SK-N-SH treated with all-trans-retinoic acid at 6 μM for 48 hours (cell line): ENCODE measurements at regions not wholly inside any gene's neighbourhood (a gene's known extent, or its start where the extent isn't known, plus 50 kb on each side); places are given as distances from the start of the nearest gene placed in this dataset.

Experiments used
- ATAC-seq: fragments of 200-7000 bp; cut with Tn5 transposase; 3 replicates; pipeline ENCODE4 v1.9.1; 2020; ENCODE audit warnings: mild to moderate bottlenecking, moderate library complexity
- ARNTL ChIP-seq: fragments of 450-650 bp; formaldehyde crosslinking; IDR thresholded peaks from 2 replicates; pipeline ENCODE4 v1.5.0; 2020; ENCODE audit warnings: low read depth, mild to moderate bottlenecking, moderate library complexity, borderline replicate concordance
- BACH2 ChIP-seq: fragments of 250-450 bp; sonication (Bioruptor Pico); IDR thresholded peaks from 2 replicates; pipeline ENCODE4 v1.9.0; 2021; ENCODE audit warnings: mild to moderate bottlenecking, borderline replicate concordance
- CSDC2 ChIP-seq: fragments of 250-450 bp; sonication (Bioruptor Pico); IDR thresholded peaks from 2 replicates; pipeline ENCODE4 v1.5.0; 2020; ENCODE audit warnings: mild to moderate bottlenecking, moderate library complexity
- ESRRG ChIP-seq: fragments of 250-450 bp; sonication (Bioruptor Pico); IDR thresholded peaks from 2 replicates; pipeline ENCODE4 v1.6.1; 2021; ENCODE audit warnings: mild to moderate bottlenecking
- GLIS3 ChIP-seq: fragments of 250-450 bp; sonication (Bioruptor Pico); IDR thresholded peaks from 2 replicates; pipeline ENCODE4 v1.5.0; 2020; ENCODE audit warnings: mild to moderate bottlenecking, moderate library complexity
- ISL1 ChIP-seq: fragments of 250-450 bp; sonication (Bioruptor Pico); IDR thresholded peaks from 2 replicates; pipeline ENCODE4 v2.1.2; 2022; ENCODE audit warnings: mild to moderate bottlenecking, moderate library complexity
- OSR1 ChIP-seq: fragments of 250-450 bp; sonication (Bioruptor Pico); IDR thresholded peaks from 2 replicates; pipeline ENCODE4 v1.8.0; 2022; ENCODE audit warnings: moderate library complexity, mild to moderate bottlenecking, inconsistent platforms
- PPARA ChIP-seq: fragments of 250-450 bp; sonication (Bioruptor Pico); IDR thresholded peaks from 2 replicates; pipeline ENCODE4 v1.5.0; 2020; ENCODE audit warnings: mild to moderate bottlenecking, borderline replicate concordance
- RARB ChIP-seq: fragments of 250-450 bp; sonication (Bioruptor Pico); IDR thresholded peaks from 2 replicates; pipeline ENCODE4 v1.8.0; 2021; ENCODE audit warnings: mild to moderate bottlenecking, moderate library complexity
- TCF4 ChIP-seq: fragments of 250-450 bp; sonication (Bioruptor Pico); IDR thresholded peaks from 2 replicates; pipeline ENCODE4 v1.8.0; 2021; ENCODE audit warnings: mild to moderate bottlenecking, moderate library complexity, borderline replicate concordance
- TOX ChIP-seq: fragments of 250-450 bp; sonication (Bioruptor Pico); IDR thresholded peaks from 2 replicates; pipeline ENCODE4 v1.8.0; 2021; ENCODE audit warnings: mild to moderate bottlenecking, moderate library complexity, borderline replicate concordance
- ZC3H10 ChIP-seq: fragments of 250-450 bp; sonication (Bioruptor Pico); IDR thresholded peaks from 2 replicates; pipeline ENCODE4 v1.5.1; 2021; ENCODE audit warnings: mild to moderate bottlenecking, moderate library complexity
- ZFP3 ChIP-seq: fragments of 250-450 bp; sonication (Bioruptor Pico); IDR thresholded peaks from 2 replicates; pipeline ENCODE4 v1.5.0; 2020; ENCODE audit warnings: mild to moderate bottlenecking, moderate library complexity
- ZFP30 ChIP-seq: fragments of 450-650 bp; formaldehyde crosslinking; IDR thresholded peaks from 2 replicates; pipeline ENCODE4 v1.5.0; 2022; ENCODE audit warnings: mild to moderate bottlenecking, moderate library complexity
- ZNF565 ChIP-seq: fragments of 450-650 bp; formaldehyde crosslinking; conservative IDR thresholded peaks from 2 replicates; pipeline ENCODE4 v1.5.0; 2020; ENCODE audit warnings: low read depth, mild to moderate bottlenecking, moderate library complexity
- ZNF70 ChIP-seq: fragments of 450-650 bp; formaldehyde crosslinking; IDR thresholded peaks from 2 replicates; pipeline ENCODE4 v1.5.0; 2020; ENCODE audit warnings: mild to moderate bottlenecking, moderate library complexity
- ZNF8 ChIP-seq: fragments of 450-650 bp; formaldehyde crosslinking; IDR thresholded peaks from 2 replicates; pipeline ENCODE4 v1.5.0; 2020; ENCODE audit warnings: mild to moderate bottlenecking, moderate library complexity
- TF ChIP-seq, protein P1 (sequence below): fragments of 250-450 bp; sonication (Bioruptor Pico); IDR thresholded peaks from 2 replicates; pipeline ENCODE4 v1.5.0; 2020; ENCODE audit warnings: mild to moderate bottlenecking, moderate library complexity
- TF ChIP-seq, protein P2 (sequence below): fragments of 250-450 bp; sonication (Bioruptor Pico); IDR thresholded peaks from 2 replicates; pipeline ENCODE4 v1.8.0; 2021; ENCODE audit warnings: low read depth, mild to moderate bottlenecking, moderate library complexity, borderline replicate concordance
- TF ChIP-seq, protein P3 (sequence below): fragments of 250-450 bp; sonication (Bioruptor Pico); IDR thresholded peaks from 2 replicates; pipeline ENCODE4 v1.8.0; 2020; ENCODE audit warnings: mild to moderate bottlenecking, moderate library complexity, borderline replicate concordance
- TF ChIP-seq, protein P4 (sequence below): fragments of 250-450 bp; sonication (Bioruptor Pico); IDR thresholded peaks from 2 replicates; pipeline ENCODE4 v1.5.1; 2021; ENCODE audit warnings: mild to moderate bottlenecking, moderate library complexity

DNA sequence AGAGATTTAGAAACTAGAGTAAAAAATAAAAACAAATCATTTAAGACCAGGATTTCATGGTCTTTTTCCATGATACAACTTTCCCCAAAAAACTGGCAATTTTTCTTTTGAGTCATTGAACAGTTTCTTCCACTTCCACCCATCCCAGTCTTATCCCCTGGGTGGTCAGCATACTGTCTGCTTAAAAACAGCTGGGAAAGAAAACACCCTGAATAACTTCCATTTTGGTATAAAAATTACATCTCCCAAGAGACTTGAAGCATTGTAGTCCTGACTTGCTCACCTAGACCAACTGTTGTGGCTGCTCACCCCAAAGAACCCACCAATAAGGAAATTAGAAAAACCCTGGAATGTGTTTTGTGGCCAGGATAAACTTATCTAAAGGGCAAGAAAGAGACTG, 731.3 kb downstream of the NR2F1-AS1 start:
- TF ChIP-seq ESRRG: no peak
- no peak for TF ChIP-seq ZNF8 (CRISPR knock-in tag)
- no peak for TF ChIP-seq GLIS3 (CRISPR knock-in tag)
- no peak for TF ChIP-seq ZNF565
- no peak for TF ChIP-seq CSDC2 (CRISPR knock-in tag)
- no peak for TF ChIP-seq ARNTL (CRISPR knock-in tag)
- TF ChIP-seq ZFP3 (CRISPR knock-in tag): no peak
- TF ChIP-seq, all 23 proteins: peak for 0
- ATAC-seq: no peak

DNA sequence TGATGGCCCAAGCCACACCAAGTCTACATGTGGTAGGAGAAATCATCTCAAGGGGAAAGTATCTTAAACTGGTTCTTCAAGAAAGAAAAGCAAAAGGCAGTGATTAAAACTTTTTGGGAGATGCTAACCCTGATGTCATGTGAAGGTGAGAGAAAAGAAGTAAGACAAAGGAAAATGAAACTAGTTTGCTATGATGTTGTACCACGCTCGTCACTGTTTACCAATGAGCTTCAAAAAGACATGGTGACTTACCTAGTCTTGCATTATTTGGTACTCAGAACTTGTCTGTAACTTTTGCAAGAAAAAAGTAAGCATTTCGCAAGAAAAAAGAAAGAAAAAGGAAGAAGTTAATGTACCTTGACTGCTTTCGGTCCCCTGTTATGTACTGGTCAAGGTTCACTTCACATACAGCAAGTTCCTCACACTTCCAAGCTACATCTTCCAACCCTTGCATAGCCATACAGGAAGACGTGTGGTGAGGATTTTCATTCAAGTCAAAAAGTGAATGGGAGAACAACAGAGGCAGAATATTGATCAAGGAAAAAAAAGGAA, 739.3 kb downstream of the NR2F1-AS1 start:
- TF ChIP-seq TOX (CRISPR knock-in tag) (no peak), TCF4 (CRISPR knock-in tag) (no peak), RARB (no peak), ZC3H10 (CRISPR knock-in tag) (no peak), GLIS3 (CRISPR knock-in tag) (no peak), ZNF8 (CRISPR knock-in tag) (no peak), ESRRG (no peak), BACH2 (CRISPR knock-in tag) (no peak), ZNF70 (no peak), OSR1 (CRISPR knock-in tag) (no peak), ZNF565 (no peak), PPARA (CRISPR knock-in tag) (no peak), ARNTL (CRISPR knock-in tag) (no peak), ZFP3 (CRISPR knock-in tag) (no peak)
- TF ChIP-seq, protein P1, sequence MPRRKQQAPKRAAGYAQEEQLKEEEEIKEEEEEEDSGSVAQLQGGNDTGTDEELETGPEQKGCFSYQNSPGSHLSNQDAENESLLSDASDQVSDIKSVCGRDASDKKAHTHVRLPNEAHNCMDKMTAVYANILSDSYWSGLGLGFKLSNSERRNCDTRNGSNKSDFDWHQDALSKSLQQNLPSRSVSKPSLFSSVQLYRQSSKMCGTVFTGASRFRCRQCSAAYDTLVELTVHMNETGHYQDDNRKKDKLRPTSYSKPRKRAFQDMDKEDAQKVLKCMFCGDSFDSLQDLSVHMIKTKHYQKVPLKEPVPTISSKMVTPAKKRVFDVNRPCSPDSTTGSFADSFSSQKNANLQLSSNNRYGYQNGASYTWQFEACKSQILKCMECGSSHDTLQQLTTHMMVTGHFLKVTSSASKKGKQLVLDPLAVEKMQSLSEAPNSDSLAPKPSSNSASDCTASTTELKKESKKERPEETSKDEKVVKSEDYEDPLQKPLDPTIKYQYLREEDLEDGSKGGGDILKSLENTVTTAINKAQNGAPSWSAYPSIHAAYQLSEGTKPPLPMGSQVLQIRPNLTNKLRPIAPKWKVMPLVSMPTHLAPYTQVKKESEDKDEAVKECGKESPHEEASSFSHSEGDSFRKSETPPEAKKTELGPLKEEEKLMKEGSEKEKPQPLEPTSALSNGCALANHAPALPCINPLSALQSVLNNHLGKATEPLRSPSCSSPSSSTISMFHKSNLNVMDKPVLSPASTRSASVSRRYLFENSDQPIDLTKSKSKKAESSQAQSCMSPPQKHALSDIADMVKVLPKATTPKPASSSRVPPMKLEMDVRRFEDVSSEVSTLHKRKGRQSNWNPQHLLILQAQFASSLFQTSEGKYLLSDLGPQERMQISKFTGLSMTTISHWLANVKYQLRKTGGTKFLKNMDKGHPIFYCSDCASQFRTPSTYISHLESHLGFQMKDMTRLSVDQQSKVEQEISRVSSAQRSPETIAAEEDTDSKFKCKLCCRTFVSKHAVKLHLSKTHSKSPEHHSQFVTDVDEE (CRISPR knock-in tag): no peak
- TF ChIP-seq, protein P2, sequence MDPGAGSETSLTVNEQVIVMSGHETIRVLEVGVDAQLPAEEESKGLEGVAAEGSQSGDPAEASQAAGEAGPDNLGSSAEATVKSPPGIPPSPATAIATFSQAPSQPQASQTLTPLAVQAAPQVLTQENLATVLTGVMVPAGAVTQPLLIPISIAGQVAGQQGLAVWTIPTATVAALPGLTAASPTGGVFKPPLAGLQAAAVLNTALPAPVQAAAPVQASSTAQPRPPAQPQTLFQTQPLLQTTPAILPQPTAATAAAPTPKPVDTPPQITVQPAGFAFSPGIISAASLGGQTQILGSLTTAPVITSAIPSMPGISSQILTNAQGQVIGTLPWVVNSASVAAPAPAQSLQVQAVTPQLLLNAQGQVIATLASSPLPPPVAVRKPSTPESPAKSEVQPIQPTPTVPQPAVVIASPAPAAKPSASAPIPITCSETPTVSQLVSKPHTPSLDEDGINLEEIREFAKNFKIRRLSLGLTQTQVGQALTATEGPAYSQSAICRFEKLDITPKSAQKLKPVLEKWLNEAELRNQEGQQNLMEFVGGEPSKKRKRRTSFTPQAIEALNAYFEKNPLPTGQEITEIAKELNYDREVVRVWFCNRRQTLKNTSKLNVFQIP: no peak
- ATAC-seq: no peak

DNA sequence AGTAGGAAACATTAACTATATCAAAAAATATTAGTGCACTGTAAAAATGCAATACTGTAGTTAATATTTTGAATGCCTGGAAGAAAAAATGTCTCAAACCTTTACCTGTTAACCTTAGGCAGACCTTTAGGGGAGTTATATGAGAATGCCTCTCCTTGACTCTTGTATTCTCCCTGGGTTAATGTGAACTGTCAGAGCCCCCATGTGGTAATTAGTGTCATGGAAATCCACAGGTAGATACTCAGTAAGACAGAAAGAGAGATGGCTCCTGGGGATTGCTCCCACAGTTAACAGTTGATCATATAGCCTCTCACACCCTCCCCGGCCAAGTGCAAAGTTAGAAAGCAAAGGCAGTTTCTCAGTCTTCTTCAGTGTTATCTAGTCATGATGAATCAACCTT, 742.8 kb downstream of the NR2F1-AS1 start:
- TF ChIP-seq ZNF70: no peak
- TF ChIP-seq ZNF565: no peak
- TF ChIP-seq, protein P3, sequence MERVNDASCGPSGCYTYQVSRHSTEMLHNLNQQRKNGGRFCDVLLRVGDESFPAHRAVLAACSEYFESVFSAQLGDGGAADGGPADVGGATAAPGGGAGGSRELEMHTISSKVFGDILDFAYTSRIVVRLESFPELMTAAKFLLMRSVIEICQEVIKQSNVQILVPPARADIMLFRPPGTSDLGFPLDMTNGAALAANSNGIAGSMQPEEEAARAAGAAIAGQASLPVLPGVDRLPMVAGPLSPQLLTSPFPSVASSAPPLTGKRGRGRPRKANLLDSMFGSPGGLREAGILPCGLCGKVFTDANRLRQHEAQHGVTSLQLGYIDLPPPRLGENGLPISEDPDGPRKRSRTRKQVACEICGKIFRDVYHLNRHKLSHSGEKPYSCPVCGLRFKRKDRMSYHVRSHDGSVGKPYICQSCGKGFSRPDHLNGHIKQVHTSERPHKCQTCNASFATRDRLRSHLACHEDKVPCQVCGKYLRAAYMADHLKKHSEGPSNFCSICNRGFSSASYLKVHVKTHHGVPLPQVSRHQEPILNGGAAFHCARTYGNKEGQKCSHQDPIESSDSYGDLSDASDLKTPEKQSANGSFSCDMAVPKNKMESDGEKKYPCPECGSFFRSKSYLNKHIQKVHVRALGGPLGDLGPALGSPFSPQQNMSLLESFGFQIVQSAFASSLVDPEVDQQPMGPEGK (CRISPR knock-in tag): no peak
- no peak for TF ChIP-seq ZFP30
- TF ChIP-seq, protein P4, sequence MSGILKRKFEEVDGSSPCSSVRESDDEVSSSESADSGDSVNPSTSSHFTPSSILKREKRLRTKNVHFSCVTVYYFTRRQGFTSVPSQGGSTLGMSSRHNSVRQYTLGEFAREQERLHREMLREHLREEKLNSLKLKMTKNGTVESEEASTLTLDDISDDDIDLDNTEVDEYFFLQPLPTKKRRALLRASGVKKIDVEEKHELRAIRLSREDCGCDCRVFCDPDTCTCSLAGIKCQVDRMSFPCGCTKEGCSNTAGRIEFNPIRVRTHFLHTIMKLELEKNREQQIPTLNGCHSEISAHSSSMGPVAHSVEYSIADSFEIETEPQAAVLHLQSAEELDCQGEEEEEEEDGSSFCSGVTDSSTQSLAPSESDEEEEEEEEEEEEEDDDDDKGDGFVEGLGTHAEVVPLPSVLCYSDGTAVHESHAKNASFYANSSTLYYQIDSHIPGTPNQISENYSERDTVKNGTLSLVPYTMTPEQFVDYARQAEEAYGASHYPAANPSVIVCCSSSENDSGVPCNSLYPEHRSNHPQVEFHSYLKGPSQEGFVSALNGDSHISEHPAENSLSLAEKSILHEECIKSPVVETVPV (CRISPR knock-in tag): no peak
- no peak for TF ChIP-seq PPARA (CRISPR knock-in tag)
- TF ChIP-seq CSDC2 (CRISPR knock-in tag): no peak
- TF ChIP-seq ISL1 (CRISPR knock-in tag): no peak
- TF ChIP-seq ZC3H10 (CRISPR knock-in tag): no peak
- no peak; the same call in 2 of the 3 replicates for ATAC-seq
